ENCODE measurements at regions not wholly inside any gene's neighbourhood (a gene's known extent, or its start where the extent isn't known, plus 50 kb on each side); places are given as distances from the start of the nearest gene placed in this dataset.

GRCh38 chr1:221555689-221556433, 186.0 kb downstream of the DUSP10 start:
- DNase-seq (ENCODE audit: insufficient read length, low spot score) (no peak), FAIRE-seq (no peak)
- no peak for TF ChIP-seq POLR2A (IDR thresholded peaks at IDR 0.05; ENCODE audit: low read depth, low read length)

GRCh38 chr1:221556435-221556834, 185.5 kb downstream of the DUSP10 start:
- no peak for FAIRE-seq

DNA sequence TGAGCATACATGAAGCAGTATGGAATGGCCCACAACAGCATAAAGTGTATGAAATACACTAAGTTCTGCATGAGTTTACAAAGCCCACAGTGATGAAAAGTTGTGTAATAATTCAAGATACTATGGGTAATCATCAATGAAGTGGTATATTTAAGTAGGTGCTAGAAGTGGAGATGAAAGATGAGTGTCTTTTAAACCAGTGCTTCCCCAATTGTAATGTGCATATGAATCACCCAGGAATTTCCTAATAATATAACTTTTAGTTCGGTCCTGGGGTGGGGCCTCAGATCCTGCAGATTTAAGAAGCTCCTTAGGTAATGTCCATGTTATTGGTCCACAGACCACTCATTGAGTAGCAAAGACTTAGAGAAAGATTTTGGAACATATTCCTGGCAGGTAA, 184.9 kb downstream of the DUSP10 start:
- no peak for FAIRE-seq
- DNase-seq (ENCODE audit: insufficient read length, low spot score), result no peak
- TF ChIP-seq POLR2A (IDR thresholded peaks at IDR 0.05; ENCODE audit: low read depth, low read length), result no peak

More at GRCh38 chr1:221556435-221556834, 185.5 kb downstream of the DUSP10 start:
- DNase-seq (ENCODE audit: insufficient read length, low spot score), result no peak
- no peak for TF ChIP-seq POLR2A (IDR thresholded peaks at IDR 0.05; ENCODE audit: low read depth, low read length)

- TF ChIP-seq POLR2A (IDR thresholded peaks at IDR 0.05; ENCODE audit: low read depth, low read length), result no peak
- FAIRE-seq, result no peak
Observed at GRCh38 chr1:221558396-221558795, 183.5 kb downstream of the DUSP10 start.

GRCh38 chr1:221559911-221560310, 182.0 kb downstream of the DUSP10 start:
- no peak for FAIRE-seq
- TF ChIP-seq POLR2A (IDR thresholded peaks at IDR 0.05; ENCODE audit: low read depth, low read length), result no peak
- no peak for DNase-seq (ENCODE audit: insufficient read length, low spot score)

More at GRCh38 chr1:221558396-221558795, 183.5 kb downstream of the DUSP10 start:
- no peak for DNase-seq (ENCODE audit: insufficient read length, low spot score)

DNA sequence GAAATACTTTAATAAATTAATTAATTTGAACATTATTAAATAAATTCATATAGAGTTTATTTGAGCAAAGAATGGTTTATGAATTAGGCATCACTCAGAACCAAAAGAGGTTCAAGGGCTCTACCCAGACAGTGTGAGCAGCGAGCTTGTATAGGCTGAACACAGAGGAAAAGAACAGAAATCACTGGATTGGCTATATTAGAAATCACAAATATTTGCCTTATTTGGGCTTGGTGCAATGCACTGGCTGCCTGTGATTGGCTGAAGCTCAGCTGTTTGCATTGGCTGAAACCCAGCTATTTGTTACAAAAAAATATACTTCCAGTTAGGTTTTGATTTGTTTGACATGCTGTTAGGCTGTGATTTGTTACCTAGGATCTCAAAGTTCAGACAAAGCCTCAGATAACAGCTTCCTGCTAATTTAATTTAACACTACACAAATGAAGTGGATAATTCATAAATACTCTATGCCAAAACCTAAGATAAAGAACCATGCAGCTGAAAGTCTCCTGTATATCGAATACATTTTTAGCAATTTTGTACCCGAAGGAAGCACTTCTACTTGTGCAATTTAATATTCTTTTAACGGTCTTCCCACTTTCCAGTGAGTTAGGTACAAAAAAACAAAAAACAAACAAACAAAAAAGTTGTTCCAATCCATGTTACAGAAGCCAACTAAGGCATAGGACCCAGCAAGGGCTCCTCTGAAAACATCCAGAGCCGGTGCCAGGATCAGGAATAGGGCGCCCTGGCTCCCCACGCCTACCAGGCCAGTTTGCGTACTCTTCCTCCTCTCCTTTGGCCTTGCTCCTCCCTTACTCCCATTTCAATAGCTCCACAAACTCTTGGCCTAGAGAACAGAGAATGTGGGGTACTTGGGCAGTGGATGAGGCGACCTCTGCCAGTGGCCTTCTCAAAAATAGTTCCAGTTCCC, 179.1 kb downstream of the DUSP10 start:
- no peak for DNase-seq (ENCODE audit: insufficient read length, low spot score)
- FAIRE-seq, result no peak

GRCh38 chr1:221563476-221563921, 178.4 kb downstream of the DUSP10 start:
- FAIRE-seq, result no peak
- no peak for DNase-seq (ENCODE audit: insufficient read length, low spot score)
- TF ChIP-seq POLR2A (IDR thresholded peaks at IDR 0.05; ENCODE audit: low read depth, low read length), result no peak

More for the DNA sequence above, 179.1 kb downstream of the DUSP10 start:
- no peak for TF ChIP-seq POLR2A (IDR thresholded peaks at IDR 0.05; ENCODE audit: low read depth, low read length)

- FAIRE-seq (no peak), DNase-seq (ENCODE audit: insufficient read length, low spot score) (no peak)
- TF ChIP-seq POLR2A (IDR thresholded peaks at IDR 0.05; ENCODE audit: low read depth, low read length), result no peak
Observed at GRCh38 chr1:221564891-221565290, 177.0 kb downstream of the DUSP10 start.

DNA sequence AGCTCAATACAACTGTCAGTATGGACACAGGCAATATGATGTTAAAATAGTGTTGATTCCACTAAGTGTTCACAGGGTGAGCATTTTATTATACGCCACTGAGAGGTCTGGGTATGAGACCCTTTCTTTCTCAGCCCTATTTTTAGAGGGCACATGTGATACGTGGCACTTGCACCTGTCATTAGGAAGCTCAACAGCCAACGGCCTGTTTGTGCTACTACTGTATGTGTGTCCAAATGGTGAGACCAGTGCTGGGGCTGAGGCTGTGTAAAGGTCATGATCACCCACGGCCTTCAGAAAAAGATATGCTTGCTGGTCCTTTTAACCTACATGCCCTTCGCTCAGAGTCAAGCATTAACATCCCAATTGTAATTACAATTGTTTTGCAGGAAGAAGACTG, 176.2 kb downstream of the DUSP10 start:
- FAIRE-seq (no peak), DNase-seq (ENCODE audit: insufficient read length, low spot score) (no peak)
- no peak for TF ChIP-seq POLR2A (IDR thresholded peaks at IDR 0.05; ENCODE audit: low read depth, low read length)

GRCh38 chr1:221567859-221568507, 173.9 kb downstream of the DUSP10 start:
- DNase-seq (ENCODE audit: insufficient read length, low spot score), result no peak
- no peak for TF ChIP-seq POLR2A (IDR thresholded peaks at IDR 0.05; ENCODE audit: low read depth, low read length)
- FAIRE-seq, result no peak

DNA sequence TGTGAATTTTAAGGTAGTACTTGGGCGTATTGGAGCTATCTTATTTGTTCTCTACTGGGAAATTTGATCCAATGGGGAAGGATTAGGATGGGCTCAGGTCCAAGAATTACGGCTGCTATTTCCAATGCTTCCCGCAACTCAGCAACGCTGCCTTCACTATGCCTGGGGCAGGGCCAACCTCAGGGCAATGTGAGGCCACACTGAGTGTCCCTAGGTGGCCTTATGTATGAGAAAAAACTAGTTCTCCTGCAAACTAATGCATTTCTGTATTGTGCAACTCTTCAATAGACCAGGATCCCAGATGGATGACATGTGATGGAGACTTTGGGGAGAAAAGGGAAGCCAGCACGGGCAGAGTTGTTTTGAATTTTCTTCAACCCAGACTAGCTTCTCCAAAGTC, 168.1 kb downstream of the DUSP10 start:
- TF ChIP-seq POLR2A (IDR thresholded peaks at IDR 0.05; ENCODE audit: low read depth, low read length), result no peak
- no peak for DNase-seq (ENCODE audit: insufficient read length, low spot score)
- no peak for FAIRE-seq

DNA sequence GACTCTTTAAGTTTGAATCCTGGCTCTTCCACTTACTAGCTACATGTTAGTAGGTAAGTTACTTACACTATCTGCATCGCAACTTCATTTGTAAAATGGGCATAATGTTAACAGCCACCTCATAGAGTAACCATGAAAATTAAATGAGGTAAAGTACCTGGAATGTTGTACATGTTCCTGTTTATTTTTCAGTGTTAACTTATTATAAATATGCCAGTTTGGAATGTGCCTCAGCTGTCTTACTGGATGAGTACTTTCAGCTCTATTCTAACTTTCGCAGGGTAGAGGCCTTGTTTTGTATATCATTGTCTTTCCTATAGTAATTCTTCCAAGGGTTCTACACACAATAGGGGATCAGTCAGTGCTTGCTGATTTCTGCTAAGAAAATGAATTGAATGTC, 167.4 kb downstream of the DUSP10 start:
- FAIRE-seq (no peak), DNase-seq (ENCODE audit: insufficient read length, low spot score) (no peak)
- no peak for TF ChIP-seq POLR2A (IDR thresholded peaks at IDR 0.05; ENCODE audit: low read depth, low read length)

DNA sequence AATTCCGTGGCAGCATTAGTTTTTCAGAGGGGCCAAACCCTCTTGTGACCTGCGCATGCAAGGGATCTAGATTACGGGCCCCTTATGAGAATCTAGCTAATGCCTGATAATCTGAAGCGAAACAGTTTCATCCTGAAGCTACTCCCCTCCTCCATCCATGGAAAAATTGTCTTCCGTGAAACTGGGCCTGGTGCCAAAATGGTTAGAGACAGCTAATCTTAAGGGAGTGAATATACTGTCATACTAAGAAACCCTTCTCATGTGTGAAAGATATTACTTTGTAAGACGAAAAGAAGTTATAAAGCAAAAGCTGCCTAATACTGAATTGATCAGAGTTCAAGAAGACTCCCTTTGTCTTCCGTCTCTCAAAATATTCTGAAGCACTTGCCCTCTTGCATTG, 166.3 kb downstream of the DUSP10 start:
- no peak for FAIRE-seq
- DNase-seq (ENCODE audit: insufficient read length, low spot score), result no peak
- no peak for TF ChIP-seq POLR2A (IDR thresholded peaks at IDR 0.05; ENCODE audit: low read depth, low read length)

DNA sequence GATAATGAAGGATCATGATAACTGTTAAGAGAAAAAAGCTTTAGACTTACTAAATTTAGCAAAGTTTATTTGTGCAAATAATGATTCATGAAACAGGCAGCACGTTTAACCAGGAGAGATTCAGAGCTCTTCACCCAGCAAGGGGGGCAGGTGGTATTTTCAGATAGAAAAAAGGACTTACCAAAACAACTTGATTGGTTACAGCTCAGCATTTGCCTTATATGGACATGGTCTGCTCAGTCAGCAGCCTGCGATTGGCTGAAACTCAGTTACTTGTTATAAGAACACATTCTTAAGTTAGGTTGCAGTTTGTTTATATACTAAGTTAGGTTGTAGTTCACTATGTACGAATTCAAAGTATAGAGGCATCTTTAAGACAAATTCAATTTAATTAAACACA, 165.6 kb downstream of the DUSP10 start:
- DNase-seq (ENCODE audit: insufficient read length, low spot score) (no peak), FAIRE-seq (peak; percentile 33)
- TF ChIP-seq POLR2A (IDR thresholded peaks at IDR 0.05; ENCODE audit: low read depth, low read length), result no peak

Data from H54 (cell line).